ENCODE measurements at regions not wholly inside any gene's neighbourhood (a gene's known extent, or its start where the extent isn't known, plus 50 kb on each side); places are given as distances from the start of the nearest gene placed in this dataset.
"Not testable (repeated sequence)": the region's sequence is repeated elsewhere in the genome, so short reads cannot be mapped to it uniquely, and the experiment has no call there.

DNA sequence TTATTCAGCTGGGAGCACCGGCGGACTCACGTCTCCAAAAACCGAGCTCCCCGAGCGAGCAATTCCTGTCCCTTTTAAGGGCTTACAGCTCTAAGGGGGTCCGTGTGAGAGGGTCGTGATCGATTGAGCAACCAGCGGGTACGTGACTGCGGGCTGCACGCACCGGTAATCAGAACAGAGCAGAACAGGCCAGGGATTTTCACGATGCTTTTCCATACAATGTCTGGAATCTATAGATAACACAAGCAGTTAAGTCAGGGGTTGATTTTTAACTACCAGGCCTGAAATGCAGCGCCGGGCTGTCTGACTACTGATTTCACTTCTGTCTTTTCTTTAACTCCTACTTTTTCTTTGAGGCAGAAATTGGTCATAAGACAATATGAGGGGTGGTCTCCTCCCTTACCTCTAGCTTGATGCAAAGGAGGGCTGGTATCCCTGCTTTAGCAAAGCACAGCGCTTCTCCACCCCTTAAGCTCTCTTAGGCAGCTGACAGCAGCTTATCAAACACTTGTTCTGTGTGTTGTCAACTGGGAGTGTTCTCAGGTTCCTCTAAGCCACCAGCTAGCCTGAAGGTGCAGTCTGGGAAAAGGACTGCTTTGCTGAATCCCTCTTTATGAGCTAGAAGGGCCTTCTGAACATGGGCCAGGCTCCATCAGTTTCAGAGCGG lies 323.8 kb upstream of the CCL2 start:
- ATAC-seq; DNase-seq; intact Hi-C loops (cut with DNase I, micrococcal nuclease): not testable (repeated sequence)

GRCh38 chr17:33932996-33933395 lies 322.1 kb upstream of the CCL2 start:
- no peak for DNase-seq
- ATAC-seq, result no peak
- intact Hi-C loops (cut with DNase I, micrococcal nuclease), result no loop called here

GRCh38 chr17:33933576-33933975 lies 321.5 kb upstream of the CCL2 start:
- intact Hi-C loops (cut with DNase I, micrococcal nuclease), result no loop called here
- DNase-seq (no peak), ATAC-seq (no peak)

- DNase-seq (no peak), ATAC-seq (no peak)
- intact Hi-C loops (cut with DNase I, micrococcal nuclease), result no loop called here
These were observed 320.4 kb upstream of the CCL2 start for GRCh38 chr17:33934696-33935095.

GRCh38 chr17:33935822-33936221 lies 319.3 kb upstream of the CCL2 start:
- intact Hi-C loops (cut with DNase I, micrococcal nuclease), result no loop called here
- DNase-seq, result no peak
- no peak for ATAC-seq

GRCh38 chr17:33936764-33937163 lies 318.3 kb upstream of the CCL2 start:
- intact Hi-C loops (cut with DNase I, micrococcal nuclease), result no loop called here
- ATAC-seq, result no peak
- no peak for DNase-seq

GRCh38 chr17:33939959-33940358 lies 315.1 kb upstream of the CCL2 start:
- intact Hi-C loops (cut with DNase I, micrococcal nuclease), result no loop called here
- ATAC-seq (no peak), DNase-seq (no peak)

- intact Hi-C loops (cut with DNase I, micrococcal nuclease), result no loop called here
- no peak for ATAC-seq
These were observed 314.2 kb upstream of the CCL2 start for GRCh38 chr17:33940769-33941370.

GRCh38 chr17:33941744-33942143 lies 313.3 kb upstream of the CCL2 start:
- no peak for ATAC-seq
- intact Hi-C loops (cut with DNase I, micrococcal nuclease), result no loop called here

More at GRCh38 chr17:33940769-33941370, 314.2 kb upstream of the CCL2 start:
- no peak for DNase-seq

GRCh38 chr17:33942414-33942813 lies 312.7 kb upstream of the CCL2 start:
- intact Hi-C loops (cut with DNase I, micrococcal nuclease), result no loop called here
- ATAC-seq (no peak), DNase-seq (no peak)

More at GRCh38 chr17:33941744-33942143, 313.3 kb upstream of the CCL2 start:
- DNase-seq, result no peak

DNA sequence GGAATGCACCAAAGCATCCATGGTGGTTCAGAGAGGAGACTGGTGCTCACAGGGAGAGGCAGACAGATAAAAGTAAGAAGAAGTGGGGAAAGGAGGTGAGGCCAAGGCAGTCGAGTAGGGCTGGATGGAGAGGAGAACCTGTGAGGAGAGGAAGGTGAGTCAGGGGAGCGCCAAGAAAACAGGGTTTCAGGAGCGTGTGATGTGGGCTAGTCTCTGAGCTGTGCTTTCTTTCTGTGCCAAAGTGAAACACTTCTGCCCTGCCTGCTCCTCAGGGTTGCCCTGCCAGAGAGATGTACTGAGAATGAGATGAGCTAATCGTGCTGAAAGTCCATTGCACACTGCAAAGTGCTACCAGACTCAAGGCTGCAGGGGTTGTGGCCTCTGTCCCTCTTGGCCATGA lies 310.7 kb upstream of the CCL2 start:
- no peak for ATAC-seq
- intact Hi-C loops (cut with DNase I, micrococcal nuclease), result no loop called here
- no peak for DNase-seq

DNA sequence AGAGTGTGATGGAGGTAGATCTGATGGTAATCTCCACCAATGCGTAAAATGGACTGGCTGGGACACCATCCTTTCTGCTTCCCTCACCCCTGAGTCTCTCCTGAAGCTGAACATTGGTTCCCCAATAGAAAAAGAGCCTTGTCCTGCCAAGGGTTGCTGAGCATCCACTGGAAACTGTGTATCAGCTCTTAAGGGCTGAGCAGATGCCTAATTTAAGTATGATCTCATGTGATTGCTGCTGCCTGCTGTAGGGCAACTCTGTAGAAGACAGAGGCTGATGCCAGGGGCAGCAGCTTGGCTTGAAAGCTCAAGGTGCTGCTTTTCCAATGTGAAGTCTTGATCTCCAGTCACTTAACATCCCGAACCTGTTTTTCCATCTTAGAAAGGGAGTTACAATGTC lies 310.3 kb upstream of the CCL2 start:
- ATAC-seq (no peak), DNase-seq (no peak)
- intact Hi-C loops (cut with DNase I, micrococcal nuclease), result no loop called here

GRCh38 chr17:33945646-33946546 lies 309.2 kb upstream of the CCL2 start:
- no peak for ATAC-seq
- DNase-seq, result no peak
- intact Hi-C loops (cut with DNase I, micrococcal nuclease), result no loop called here

GRCh38 chr17:33947762-33948161 lies 307.3 kb upstream of the CCL2 start:
- ATAC-seq, result no peak
- intact Hi-C loops (cut with DNase I, micrococcal nuclease), result no loop called here

GRCh38 chr17:33948309-33948708 lies 306.8 kb upstream of the CCL2 start:
- DNase-seq, result no peak
- intact Hi-C loops (cut with DNase I, micrococcal nuclease), result no loop called here
- ATAC-seq, result no peak

More at GRCh38 chr17:33947762-33948161, 307.3 kb upstream of the CCL2 start:
- DNase-seq, result no peak

GRCh38 chr17:33949100-33949499 lies 306.0 kb upstream of the CCL2 start:
- intact Hi-C loops (cut with DNase I, micrococcal nuclease), result no loop called here
- ATAC-seq, result no peak
- no peak for DNase-seq

- DNase-seq (no peak), ATAC-seq (no peak)
- intact Hi-C loops (cut with DNase I, micrococcal nuclease), result no loop called here
These were observed 305.0 kb upstream of the CCL2 start for GRCh38 chr17:33950061-33950460.

DNA sequence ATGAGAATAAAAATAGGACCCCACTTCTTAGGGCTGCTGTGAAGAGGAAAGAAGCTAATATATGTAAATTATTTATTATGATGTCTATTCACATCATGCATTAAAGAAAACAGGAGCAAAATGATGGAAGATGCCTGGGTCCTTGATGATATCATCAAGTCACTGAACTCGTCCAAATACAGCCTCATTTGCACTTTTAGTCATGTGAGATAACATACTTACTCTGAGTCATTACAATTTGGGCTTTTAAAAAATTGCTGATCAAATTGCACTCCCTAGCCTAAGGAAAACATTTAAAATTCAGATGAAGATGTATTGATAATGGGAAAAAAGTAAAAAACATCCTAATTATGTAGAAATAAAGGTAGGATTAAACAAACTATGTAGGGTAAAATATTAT lies 302.7 kb upstream of the CCL2 start:
- ATAC-seq (no peak), DNase-seq (no peak)
- intact Hi-C loops (cut with DNase I, micrococcal nuclease), result no loop called here

DNA sequence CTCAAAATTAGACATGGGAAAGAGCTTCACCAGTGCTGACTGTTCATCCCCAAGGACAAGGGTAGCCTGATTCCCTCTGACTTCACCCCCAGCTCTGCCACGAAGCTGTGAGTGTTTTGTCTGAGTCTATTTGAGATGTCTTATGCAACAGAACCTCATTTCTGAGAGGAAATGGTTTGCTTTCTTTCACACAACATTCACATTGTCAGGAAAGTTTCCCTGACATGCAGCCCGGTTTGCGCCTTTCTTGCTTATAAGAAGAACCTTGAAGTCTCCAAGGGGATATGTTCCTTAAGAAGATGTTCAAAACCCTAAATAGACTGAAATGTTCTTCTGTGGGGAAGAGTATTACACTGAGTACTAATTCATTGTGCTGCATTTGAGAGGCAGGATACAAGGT lies 300.5 kb upstream of the CCL2 start:
- DNase-seq (no peak), ATAC-seq (no peak)
- intact Hi-C loops (cut with DNase I, micrococcal nuclease), result no loop called here

GRCh38 chr17:33955461-33955860 lies 299.6 kb upstream of the CCL2 start:
- no peak for DNase-seq
- intact Hi-C loops (cut with DNase I, micrococcal nuclease), result no loop called here
- no peak for ATAC-seq
